ENCODE measurements at regions not wholly inside any gene's neighbourhood (a gene's known extent, or its start where the extent isn't known, plus 50 kb on each side); places are given as distances from the start of the nearest gene placed in this dataset.
"Not testable (repeated sequence)": the region's sequence is repeated elsewhere in the genome, so short reads cannot be mapped to it uniquely, and the experiment has no call there.

- H3K36me3 ChIP-seq (ENCODE audit: control insufficient read depth, low read depth, low read length), result no peaks in the 10 kb centered on the region
- H3K27me3 ChIP-seq (ENCODE audit: control insufficient read depth, insufficient read depth, low read length), result no peaks in the 10 kb centered on the region
- no peak overlapping the region for H3K9ac ChIP-seq (ENCODE audit: low read length)
- no peaks in the 10 kb centered on the region for H3K9me3 ChIP-seq (ENCODE audit: control insufficient read depth, low read depth, low read length)
- no peak overlapping the region for H3K4me3 ChIP-seq (ENCODE audit: low read length)
- no peak overlapping the region for H3K27ac ChIP-seq (ENCODE audit: low read length)
- H3K4me1 ChIP-seq (ENCODE audit: control insufficient read depth, low read depth, low read length), result no peaks in the 10 kb centered on the region
Observed at GRCh38 chr4:72770708-72771107, 201.7 kb upstream of the ADAMTS3 start.

- H3K4me1 ChIP-seq (ENCODE audit: control insufficient read depth, low read depth, low read length), result no peaks in the 10 kb centered on the region
- no peak overlapping the region for H3K9ac ChIP-seq (ENCODE audit: low read length)
- H3K36me3 ChIP-seq (ENCODE audit: control insufficient read depth, low read depth, low read length), result no peaks in the 10 kb centered on the region
- no peaks in the 10 kb centered on the region for H3K27me3 ChIP-seq (ENCODE audit: control insufficient read depth, insufficient read depth, low read length)
- no peak overlapping the region for H3K4me3 ChIP-seq (ENCODE audit: low read length)
- H3K27ac ChIP-seq (ENCODE audit: low read length), result no peak overlapping the region
- no peaks in the 10 kb centered on the region for H3K9me3 ChIP-seq (ENCODE audit: control insufficient read depth, low read depth, low read length)
Observed at GRCh38 chr4:72768364-72768763, 199.3 kb upstream of the ADAMTS3 start.

- no peaks in the 10 kb centered on the region for H3K36me3 ChIP-seq (ENCODE audit: control insufficient read depth, low read depth, low read length)
- H3K4me3 ChIP-seq (ENCODE audit: low read length), result no peak overlapping the region
- H3K4me1 ChIP-seq (ENCODE audit: control insufficient read depth, low read depth, low read length), result no peaks in the 10 kb centered on the region
- no peaks in the 10 kb centered on the region for H3K9me3 ChIP-seq (ENCODE audit: control insufficient read depth, low read depth, low read length)
- no peak overlapping the region for H3K9ac ChIP-seq (ENCODE audit: low read length)
- no peak overlapping the region for H3K27ac ChIP-seq (ENCODE audit: low read length)
- H3K27me3 ChIP-seq (ENCODE audit: control insufficient read depth, insufficient read depth, low read length), result no peaks in the 10 kb centered on the region
Observed at GRCh38 chr4:72767618-72768302, 198.7 kb upstream of the ADAMTS3 start.

- H3K9ac ChIP-seq (ENCODE audit: low read length); H3K4me1 ChIP-seq (ENCODE audit: control insufficient read depth, low read depth, low read length); H3K4me3 ChIP-seq (ENCODE audit: low read length); H3K36me3 ChIP-seq (ENCODE audit: control insufficient read depth, low read depth, low read length); H3K27me3 ChIP-seq (ENCODE audit: control insufficient read depth, insufficient read depth, low read length); H3K27ac ChIP-seq (ENCODE audit: low read length); H3K9me3 ChIP-seq (ENCODE audit: control insufficient read depth, low read depth, low read length): not testable (repeated sequence)
Observed at GRCh38 chr4:72765788-72766187, 196.8 kb upstream of the ADAMTS3 start.

- no peaks in the 10 kb centered on the region for H3K4me1 ChIP-seq (ENCODE audit: control insufficient read depth, low read depth, low read length)
- no peak overlapping the region for H3K27ac ChIP-seq (ENCODE audit: low read length)
- no peaks in the 10 kb centered on the region for H3K36me3 ChIP-seq (ENCODE audit: control insufficient read depth, low read depth, low read length)
- no peak overlapping the region for H3K4me3 ChIP-seq (ENCODE audit: low read length)
- no peaks in the 10 kb centered on the region for H3K9me3 ChIP-seq (ENCODE audit: control insufficient read depth, low read depth, low read length)
- H3K27me3 ChIP-seq (ENCODE audit: control insufficient read depth, insufficient read depth, low read length), result no peaks in the 10 kb centered on the region
- H3K9ac ChIP-seq (ENCODE audit: low read length), result no peak overlapping the region
Observed at GRCh38 chr4:72761368-72762038, 192.5 kb upstream of the ADAMTS3 start.

- H3K9me3 ChIP-seq (ENCODE audit: control insufficient read depth, low read depth, low read length); H3K27ac ChIP-seq (ENCODE audit: low read length); H3K4me1 ChIP-seq (ENCODE audit: control insufficient read depth, low read depth, low read length): not testable (repeated sequence)
Observed at GRCh38 chr4:72753414-72753813, 184.4 kb upstream of the ADAMTS3 start.

GRCh38 chr4:72744103-72744725 lies 175.2 kb upstream of the ADAMTS3 start:
- Histone ChIP-seq H3K36me3 (ENCODE audit: control insufficient read depth, low read depth, low read length) (no peaks in the 10 kb centered on the region), H3K4me3 (ENCODE audit: low read length) (no peak overlapping the region), H3K4me1 (ENCODE audit: control insufficient read depth, low read depth, low read length) (no peaks in the 10 kb centered on the region), H3K27ac (ENCODE audit: low read length) (no peak overlapping the region), H3K9me3 (ENCODE audit: control insufficient read depth, low read depth, low read length) (no peaks in the 10 kb centered on the region), H3K9ac (ENCODE audit: low read length) (no peak overlapping the region), H3K27me3 (ENCODE audit: control insufficient read depth, insufficient read depth, low read length) (no peaks in the 10 kb centered on the region)

More at GRCh38 chr4:72753414-72753813, 184.4 kb upstream of the ADAMTS3 start:
- not testable (repeated sequence) for H3K4me3 ChIP-seq (ENCODE audit: low read length); H3K9ac ChIP-seq (ENCODE audit: low read length); H3K27me3 ChIP-seq (ENCODE audit: control insufficient read depth, insufficient read depth, low read length); H3K36me3 ChIP-seq (ENCODE audit: control insufficient read depth, low read depth, low read length)

- Histone ChIP-seq H3K4me3 (ENCODE audit: low read length) (no peak overlapping the region), H3K9ac (ENCODE audit: low read length) (no peak overlapping the region), H3K4me1 (ENCODE audit: control insufficient read depth, low read depth, low read length) (no peaks in the 10 kb centered on the region), H3K36me3 (ENCODE audit: control insufficient read depth, low read depth, low read length) (no peaks in the 10 kb centered on the region), H3K27me3 (ENCODE audit: control insufficient read depth, insufficient read depth, low read length) (no peaks in the 10 kb centered on the region), H3K9me3 (ENCODE audit: control insufficient read depth, low read depth, low read length) (no peaks in the 10 kb centered on the region), H3K27ac (ENCODE audit: low read length) (no peak overlapping the region)
Observed at GRCh38 chr4:72743078-72743477, 174.1 kb upstream of the ADAMTS3 start.

- Histone ChIP-seq H3K27ac (ENCODE audit: low read length) (no peak overlapping the region), H3K9me3 (ENCODE audit: control insufficient read depth, low read depth, low read length) (no peaks in the 10 kb centered on the region), H3K27me3 (ENCODE audit: control insufficient read depth, insufficient read depth, low read length) (no peaks in the 10 kb centered on the region), H3K9ac (ENCODE audit: low read length) (no peak overlapping the region), H3K4me3 (ENCODE audit: low read length) (no peak overlapping the region), H3K36me3 (ENCODE audit: control insufficient read depth, low read depth, low read length) (no peaks in the 10 kb centered on the region), H3K4me1 (ENCODE audit: control insufficient read depth, low read depth, low read length) (no peaks in the 10 kb centered on the region)
Observed at GRCh38 chr4:72715299-72715698, 146.3 kb upstream of the ADAMTS3 start.

- no peak overlapping the region for H3K9ac ChIP-seq (ENCODE audit: low read length)
- H3K9me3 ChIP-seq (ENCODE audit: control insufficient read depth, low read depth, low read length), result no peaks in the 10 kb centered on the region
- H3K36me3 ChIP-seq (ENCODE audit: control insufficient read depth, low read depth, low read length), result no peaks in the 10 kb centered on the region
- H3K27me3 ChIP-seq (ENCODE audit: control insufficient read depth, insufficient read depth, low read length), result no peaks in the 10 kb centered on the region
- H3K4me3 ChIP-seq (ENCODE audit: low read length), result no peak overlapping the region
- H3K4me1 ChIP-seq (ENCODE audit: control insufficient read depth, low read depth, low read length), result no peaks in the 10 kb centered on the region
- no peak overlapping the region for H3K27ac ChIP-seq (ENCODE audit: low read length)
Observed at GRCh38 chr4:72714482-72715279, 145.7 kb upstream of the ADAMTS3 start.

GRCh38 chr4:72712997-72713396 lies 144.0 kb upstream of the ADAMTS3 start:
- Histone ChIP-seq H3K27me3 (ENCODE audit: control insufficient read depth, insufficient read depth, low read length) (no peaks in the 10 kb centered on the region), H3K4me3 (ENCODE audit: low read length) (no peak overlapping the region), H3K27ac (ENCODE audit: low read length) (no peak overlapping the region), H3K9me3 (ENCODE audit: control insufficient read depth, low read depth, low read length) (no peaks in the 10 kb centered on the region), H3K9ac (ENCODE audit: low read length) (no peak overlapping the region), H3K4me1 (ENCODE audit: control insufficient read depth, low read depth, low read length) (no peaks in the 10 kb centered on the region), H3K36me3 (ENCODE audit: control insufficient read depth, low read depth, low read length) (no peaks in the 10 kb centered on the region)
